DMS153 treated with DMSO at 0.1 percent for 48 hours (cell line): ENCODE measurements at regions not wholly inside any gene's neighbourhood (a gene's known extent, or its start where the extent isn't known, plus 50 kb on each side); places are given as distances from the start of the nearest gene placed in this dataset.

Experiments
- DNase-seq: peaks from one replicate; lab custom pipeline; 2025; ENCODE audit not compliant: unreplicated experiment; lab: John Stamatoyannopoulos, UW

DNA sequence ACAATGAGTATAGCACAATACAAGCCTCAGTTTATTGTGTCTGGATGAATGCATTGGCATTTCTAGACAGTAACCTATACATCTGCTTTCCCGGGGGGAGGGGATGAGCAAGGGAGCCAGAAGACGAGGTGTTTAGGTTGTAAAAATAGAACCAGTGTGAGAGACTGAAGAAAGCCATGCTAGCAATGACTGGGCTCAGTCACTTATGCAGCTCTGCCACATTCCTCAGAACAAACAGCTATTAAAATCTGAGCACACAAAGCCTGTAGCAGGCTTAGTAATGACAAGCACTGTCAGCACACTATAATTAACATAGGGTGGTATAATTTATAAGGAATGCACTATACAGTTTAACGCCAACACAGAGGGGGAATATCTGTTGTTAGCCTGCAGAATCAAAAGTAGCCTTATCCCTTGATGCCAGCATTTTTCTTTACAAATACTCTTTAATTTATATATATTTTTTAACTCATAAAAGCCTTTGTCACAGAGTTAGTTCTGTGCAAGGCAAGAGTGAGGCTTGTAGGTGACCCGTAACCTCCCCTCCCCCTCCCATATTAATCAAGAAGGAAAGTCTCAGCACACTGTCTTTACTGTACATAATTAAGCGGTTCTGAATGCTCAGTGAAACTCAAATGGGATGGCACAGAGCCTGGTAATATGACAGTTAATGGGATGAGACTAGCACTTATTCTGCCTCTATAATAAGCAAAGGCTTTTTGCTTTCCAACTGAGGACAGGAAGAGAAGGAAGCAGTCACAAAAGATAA, 295.4 kb downstream of the CSNK1G3 start:
- DNase-seq = no peak

GRCh38 chr5:123806644-123807043, 294.7 kb downstream of the CSNK1G3 start:
- DNase-seq = no peak

DNA sequence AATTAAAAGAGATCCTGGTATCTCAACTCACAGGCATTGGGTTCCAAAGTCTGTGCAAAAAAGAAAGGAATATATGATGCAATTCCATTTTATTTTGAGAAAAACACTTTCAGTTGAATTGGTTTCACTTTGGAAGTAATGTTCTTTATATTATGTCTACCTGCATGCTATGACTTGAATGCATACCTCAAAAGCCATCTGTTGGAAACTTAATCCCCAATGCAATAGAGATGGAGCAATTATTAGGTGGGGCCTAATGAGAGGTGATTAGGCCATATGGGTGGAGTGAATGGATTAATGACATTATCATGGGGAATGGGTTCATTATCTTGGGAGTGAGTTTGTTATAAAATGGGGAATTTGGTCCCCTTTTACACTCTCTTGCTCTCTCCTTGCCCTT, 293.3 kb downstream of the CSNK1G3 start:
- no peak for DNase-seq

DNA sequence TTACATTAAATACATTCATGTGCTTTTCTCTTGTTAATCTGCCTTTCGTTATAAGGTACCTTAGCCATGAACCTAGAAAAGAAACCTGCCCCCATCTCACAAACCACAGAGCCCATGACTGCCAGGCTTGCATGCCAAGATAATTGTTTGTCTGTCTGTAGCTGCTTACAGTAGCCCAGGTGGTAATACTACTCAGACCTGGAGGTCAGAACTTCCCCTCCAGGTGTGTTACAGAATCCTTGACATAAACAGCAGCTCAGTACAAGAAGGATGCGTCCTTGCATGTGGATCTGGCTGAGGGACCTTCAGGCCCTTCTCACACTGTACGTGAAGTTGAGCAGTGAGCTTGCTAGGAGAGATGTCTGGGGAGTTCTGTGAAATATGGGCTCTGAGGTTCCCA, 291.4 kb downstream of the CSNK1G3 start:
- DNase-seq = no peak

DNA sequence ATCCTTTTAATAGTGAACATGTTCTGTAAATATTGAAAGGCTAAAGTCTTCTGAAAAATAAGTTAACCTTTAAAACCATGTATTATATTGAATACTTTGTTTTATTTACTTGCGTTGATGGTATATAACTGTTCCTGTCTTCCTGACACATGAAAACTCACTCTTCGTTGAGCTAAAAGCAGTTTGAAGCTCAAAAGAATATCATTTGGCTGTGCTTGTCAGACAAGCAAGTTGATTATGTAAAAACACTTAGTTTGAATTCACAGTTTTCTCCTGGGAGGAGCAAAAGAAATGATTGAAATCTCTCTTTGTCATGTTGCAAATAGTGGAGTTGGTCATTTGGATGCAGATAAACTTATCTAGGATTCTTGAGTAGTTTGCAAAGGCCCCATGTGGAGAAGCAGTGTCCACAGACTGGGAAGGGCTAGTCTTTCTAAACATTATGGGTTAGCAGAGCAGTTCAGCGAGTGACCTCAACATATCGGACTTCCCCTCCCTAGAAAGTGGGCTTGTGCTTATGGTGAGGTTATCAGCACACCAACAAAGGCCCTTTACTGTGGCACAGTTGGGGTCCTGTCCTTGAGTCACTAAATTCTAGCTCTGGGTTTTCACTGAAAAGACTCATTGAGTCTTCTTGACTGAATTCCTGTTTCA, 290.4 kb downstream of the CSNK1G3 start:
- no peak for DNase-seq

DNA sequence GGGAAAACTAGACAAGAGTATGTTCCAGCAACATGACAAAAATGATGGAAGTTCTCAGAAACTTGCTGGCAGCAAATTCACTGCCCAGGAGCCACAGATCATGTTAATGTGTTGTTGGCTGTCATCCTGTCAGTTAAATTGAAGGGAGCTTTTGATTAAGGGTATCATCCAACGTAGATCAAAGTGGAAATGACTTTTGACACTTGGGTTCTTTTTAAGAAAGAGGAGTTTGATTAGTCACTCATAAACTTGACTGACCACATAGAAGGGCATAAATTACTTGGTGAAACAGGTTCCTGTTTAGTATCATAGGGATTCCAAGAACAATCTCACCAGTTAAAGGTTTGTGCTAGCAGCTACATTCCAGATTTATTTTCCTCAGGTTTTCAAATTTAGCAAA, 288.7 kb downstream of the CSNK1G3 start:
- no peak for DNase-seq

DNA sequence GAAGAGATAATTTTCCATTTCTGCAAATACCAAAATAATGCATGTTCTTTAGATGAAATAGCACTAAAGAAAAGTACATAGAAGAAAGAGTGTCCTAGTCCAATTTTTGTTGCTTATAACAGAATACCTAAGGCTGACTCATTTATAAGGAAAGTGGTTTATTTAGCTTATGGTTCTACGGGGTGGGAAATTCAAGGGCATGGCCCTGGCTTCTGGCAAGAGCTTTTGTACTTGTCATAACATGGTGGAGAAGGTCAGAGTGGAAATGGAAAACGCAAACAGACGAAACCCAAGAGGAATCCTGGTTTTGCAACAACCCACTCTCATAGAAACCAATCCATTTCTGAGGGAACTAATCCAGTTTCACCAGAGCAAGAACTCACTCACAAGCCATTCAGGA, 283.7 kb downstream of the CSNK1G3 start:
- DNase-seq = no peak

GRCh38 chr5:123790226-123790625, 278.2 kb downstream of the CSNK1G3 start:
- DNase-seq = no peak

DNA sequence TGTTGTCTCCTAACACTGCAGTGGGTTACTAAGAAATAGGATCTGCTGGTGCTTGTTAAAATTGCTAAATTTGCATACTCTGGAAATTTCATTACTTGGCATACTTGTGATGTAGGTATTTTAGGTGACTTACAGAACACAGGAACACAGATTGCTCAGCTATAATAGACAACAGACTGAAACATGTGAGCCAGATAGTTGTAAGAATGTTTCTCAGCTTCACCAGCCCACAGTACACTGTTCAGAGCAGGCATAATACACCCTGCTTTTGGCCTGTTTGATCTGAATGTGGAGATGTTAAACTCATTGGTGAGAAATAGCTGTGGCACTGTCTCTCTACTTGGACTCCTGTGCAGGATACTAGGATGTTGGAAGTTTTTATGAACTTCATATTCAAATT, 275.7 kb downstream of the CSNK1G3 start:
- no peak for DNase-seq

- no peak for DNase-seq
Observed at GRCh38 chr5:123787136-123787535, 275.2 kb downstream of the CSNK1G3 start.

- no peak for DNase-seq
Observed at GRCh38 chr5:123786411-123786810, 274.4 kb downstream of the CSNK1G3 start.

DNA sequence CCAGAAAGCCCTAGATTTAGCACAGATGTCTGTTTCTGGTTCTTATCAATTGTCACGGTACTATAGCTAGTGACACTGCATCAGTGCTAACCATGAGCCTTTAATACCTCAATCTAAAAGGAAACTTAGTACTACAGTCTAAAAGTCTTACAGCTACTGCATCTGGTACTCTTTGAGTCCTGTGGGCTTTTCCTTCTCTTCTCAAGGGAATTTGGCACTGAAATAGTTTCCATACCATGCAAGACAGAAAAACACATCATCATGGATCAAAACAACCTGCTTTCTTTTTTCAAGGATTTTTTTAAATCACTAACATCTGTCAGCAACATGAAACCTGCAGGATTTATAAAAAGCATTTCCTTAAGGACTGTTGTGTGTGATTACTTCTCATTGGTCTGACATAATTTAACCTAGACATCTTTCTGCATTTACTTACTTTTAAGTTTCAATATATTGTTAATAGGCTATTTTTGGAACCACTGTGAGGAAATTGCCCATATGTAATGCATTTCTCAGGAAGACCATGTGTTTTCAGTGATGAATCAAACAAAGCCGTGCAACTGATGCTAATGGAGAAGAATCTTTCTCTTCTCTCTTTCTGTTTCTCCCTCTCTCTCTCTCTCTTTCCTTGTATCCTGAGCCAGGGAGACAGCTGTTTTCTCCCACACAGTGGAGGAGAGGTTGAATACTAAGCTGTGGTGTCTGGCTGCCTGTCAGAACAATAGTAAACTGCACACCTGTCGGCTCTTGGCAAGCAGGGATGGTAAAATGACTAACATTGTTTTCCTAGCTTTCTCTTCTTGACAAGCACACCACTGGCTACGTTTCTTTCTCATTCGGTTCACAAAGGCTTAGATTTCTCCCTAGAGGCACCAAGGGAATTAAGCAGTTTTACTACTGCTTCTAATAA, 273.4 kb downstream of the CSNK1G3 start:
- DNase-seq = peak; percentile 50

DNA sequence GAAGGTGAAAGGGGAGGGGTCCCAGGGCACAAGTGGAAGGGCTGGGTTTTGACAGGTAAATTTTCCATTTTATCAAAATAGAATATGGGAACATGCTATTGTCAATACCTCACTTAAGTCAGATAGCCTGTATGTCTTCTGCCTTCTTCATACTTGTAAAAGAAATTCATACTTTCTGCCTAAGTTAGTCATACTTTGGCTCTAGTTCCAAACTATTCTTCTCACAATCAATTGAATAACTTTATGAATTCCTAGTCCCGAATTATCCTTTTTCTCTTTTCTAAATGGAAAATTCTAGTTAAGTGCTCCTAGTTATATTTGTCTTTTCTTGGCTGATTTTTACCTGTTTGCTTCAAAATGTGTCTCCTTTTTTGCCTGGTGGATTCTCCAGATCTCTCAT, 271.4 kb downstream of the CSNK1G3 start:
- DNase-seq = no peak

GRCh38 chr5:123778641-123779040, 266.7 kb downstream of the CSNK1G3 start:
- no peak for DNase-seq

- DNase-seq = no peak
Observed at GRCh38 chr5:123776761-123777160, 264.8 kb downstream of the CSNK1G3 start.

DNA sequence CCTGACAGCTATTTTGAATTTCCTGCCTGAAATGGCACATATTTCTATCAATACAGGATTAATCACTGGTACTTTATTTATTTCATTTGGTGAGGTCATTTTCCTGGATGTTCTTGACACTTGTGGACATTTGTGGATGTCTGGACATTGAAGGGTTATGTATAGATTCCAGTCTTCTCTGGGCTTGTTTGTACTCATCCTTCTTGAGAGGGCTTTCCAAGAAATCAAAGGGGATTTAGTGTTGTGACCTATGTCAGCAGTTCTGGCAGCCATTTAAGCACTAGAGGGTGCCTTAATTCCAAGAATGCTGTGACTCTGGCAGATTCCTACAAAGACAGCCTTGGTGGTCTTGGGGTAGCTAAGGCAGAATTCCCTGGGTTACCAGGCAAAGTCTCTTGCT, 259.7 kb downstream of the CSNK1G3 start:
- no peak for DNase-seq

- no peak for DNase-seq
Observed at GRCh38 chr5:123763201-123763600, 251.2 kb downstream of the CSNK1G3 start.

DNA sequence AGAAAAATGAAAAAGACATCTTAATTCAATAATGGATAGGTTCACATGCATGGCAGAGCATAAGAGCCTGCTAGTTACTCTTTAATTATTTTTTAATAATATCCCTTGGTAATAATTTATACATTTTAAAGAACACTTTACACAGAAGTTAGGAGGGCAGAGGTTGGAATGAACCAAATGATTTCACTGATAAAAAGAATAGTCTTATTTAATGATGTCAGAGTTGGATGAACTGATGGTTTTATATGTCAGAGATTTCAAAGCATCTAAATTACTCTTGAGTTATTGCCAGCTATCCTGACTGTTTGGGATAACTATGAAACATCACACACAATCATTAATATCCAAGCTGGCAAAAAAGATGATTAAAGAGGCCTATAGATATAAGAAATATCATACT, 244.8 kb downstream of the CSNK1G3 start:
- no peak for DNase-seq

DNA sequence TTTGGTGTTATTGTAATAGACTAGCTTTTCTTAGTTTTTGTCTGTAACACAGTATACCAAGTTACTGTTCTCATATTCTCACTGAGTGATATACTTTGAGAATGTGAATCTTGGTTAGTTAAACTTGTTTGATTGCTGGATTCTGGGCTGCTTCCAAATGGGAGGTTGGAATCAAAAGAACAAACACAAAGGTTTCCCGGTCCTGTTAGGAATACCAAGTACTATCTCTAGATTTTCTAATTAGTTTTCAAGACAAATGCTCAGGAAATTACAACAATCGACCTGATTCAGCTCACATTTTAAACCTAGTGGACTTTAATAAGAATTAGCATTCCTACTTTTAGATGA, 244.3 kb downstream of the CSNK1G3 start:
- DNase-seq = no peak

DNA sequence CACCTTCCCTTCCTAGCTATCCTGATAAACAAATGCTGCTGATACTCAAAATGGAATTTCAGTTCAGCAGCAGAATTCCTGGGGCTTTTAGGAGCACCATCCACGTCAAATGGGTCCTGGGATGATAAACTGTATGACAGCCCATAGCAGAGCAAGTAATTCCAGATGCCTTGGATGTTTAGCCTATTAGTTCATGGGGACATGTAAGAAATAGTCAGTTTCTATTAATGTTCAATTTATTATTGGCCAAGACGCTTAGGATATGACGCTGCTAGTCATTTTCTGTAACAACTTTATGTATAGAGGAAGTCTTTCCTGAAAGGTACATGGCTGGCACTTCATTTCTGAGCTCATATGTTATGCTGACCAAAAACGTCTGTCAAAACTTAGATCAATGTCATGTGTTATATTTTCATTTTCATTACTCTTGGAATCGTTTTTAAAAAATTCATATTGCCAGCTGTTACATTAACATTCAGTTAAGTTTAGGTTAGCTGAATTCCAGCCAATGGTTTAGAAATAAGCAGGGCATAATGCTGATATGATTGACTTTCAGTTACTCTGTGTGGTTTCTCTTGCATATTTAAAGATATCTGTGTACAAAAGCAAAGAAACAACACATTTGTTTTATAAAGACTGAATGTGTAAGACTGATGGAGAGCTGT, 243.8 kb downstream of the CSNK1G3 start:
- DNase-seq = no peak

GRCh38 chr5:123754908-123755307, 242.9 kb downstream of the CSNK1G3 start:
- no peak for DNase-seq
